ENCODE measurements at regions not wholly inside any gene's neighbourhood (a gene's known extent, or its start where the extent isn't known, plus 50 kb on each side); places are given as distances from the start of the nearest gene placed in this dataset.
"Not testable (repeated sequence)": the region's sequence is repeated elsewhere in the genome, so short reads cannot be mapped to it uniquely, and the experiment has no call there.

DNA sequence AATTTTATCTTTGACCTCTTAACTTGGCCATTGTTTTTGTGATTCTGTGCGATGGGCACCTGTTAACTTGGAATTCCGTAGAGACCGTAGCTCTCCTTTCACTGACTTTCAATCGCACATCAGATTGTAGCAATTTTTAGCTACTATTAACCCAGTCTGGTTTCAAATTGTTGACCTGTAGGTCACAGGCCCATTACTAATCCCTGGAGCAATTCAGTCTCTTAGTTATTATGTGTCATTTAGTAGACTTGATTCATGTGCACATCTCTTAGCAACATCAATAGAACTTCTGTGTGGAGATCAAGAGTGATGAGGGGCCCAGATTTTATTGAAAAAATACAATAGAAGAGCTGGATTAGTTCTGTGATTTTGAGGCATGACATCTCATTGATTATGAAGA, 549.6 kb upstream of the SLC10A2 start:
- Histone ChIP-seq H3K36me3 (ENCODE audit: control insufficient read depth, insufficient read depth, low read length) (no peaks in the 10 kb centered on the region), H3K4me3 (ENCODE audit: low read depth, low read length) (no peak overlapping the region), H3K27me3 (ENCODE audit: control insufficient read depth, insufficient read depth, low read length) (no peaks in the 10 kb centered on the region)
- FAIRE-seq: no peak
- no peak for DNase-seq (ENCODE audit: low read depth)
- TF ChIP-seq, protein P1, sequence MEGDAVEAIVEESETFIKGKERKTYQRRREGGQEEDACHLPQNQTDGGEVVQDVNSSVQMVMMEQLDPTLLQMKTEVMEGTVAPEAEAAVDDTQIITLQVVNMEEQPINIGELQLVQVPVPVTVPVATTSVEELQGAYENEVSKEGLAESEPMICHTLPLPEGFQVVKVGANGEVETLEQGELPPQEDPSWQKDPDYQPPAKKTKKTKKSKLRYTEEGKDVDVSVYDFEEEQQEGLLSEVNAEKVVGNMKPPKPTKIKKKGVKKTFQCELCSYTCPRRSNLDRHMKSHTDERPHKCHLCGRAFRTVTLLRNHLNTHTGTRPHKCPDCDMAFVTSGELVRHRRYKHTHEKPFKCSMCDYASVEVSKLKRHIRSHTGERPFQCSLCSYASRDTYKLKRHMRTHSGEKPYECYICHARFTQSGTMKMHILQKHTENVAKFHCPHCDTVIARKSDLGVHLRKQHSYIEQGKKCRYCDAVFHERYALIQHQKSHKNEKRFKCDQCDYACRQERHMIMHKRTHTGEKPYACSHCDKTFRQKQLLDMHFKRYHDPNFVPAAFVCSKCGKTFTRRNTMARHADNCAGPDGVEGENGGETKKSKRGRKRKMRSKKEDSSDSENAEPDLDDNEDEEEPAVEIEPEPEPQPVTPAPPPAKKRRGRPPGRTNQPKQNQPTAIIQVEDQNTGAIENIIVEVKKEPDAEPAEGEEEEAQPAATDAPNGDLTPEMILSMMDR (IDR thresholded peaks at IDR 0.05; ENCODE audit: insufficient read depth, low read length, severe bottlenecking): no peak

DNA sequence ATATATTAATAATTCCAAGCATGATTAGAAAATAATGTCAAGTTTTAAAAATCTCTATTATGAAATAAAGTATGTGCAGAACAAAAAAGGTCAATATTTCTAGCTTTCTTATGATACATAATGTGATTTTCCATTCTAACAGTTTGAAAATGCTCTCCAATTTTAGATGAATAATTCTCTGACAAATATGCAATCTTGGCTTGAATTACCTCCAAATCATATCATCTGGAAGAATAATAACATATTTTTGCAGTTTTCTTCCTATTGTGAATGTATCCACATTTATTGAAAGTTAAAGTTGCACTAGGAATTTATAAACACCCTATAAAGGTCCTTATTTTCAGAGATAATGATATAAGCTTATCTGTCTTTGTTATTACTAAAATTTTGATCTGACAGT, 548.5 kb upstream of the SLC10A2 start:
- Histone ChIP-seq H3K27me3 (ENCODE audit: control insufficient read depth, insufficient read depth, low read length) (no peaks in the 10 kb centered on the region), H3K4me3 (ENCODE audit: low read depth, low read length) (no peak overlapping the region), H3K36me3 (ENCODE audit: control insufficient read depth, insufficient read depth, low read length) (no peaks in the 10 kb centered on the region)
- TF ChIP-seq, protein P1 (IDR thresholded peaks at IDR 0.05; ENCODE audit: insufficient read depth, low read length, severe bottlenecking): no peak
- DNase-seq (ENCODE audit: low read depth) (no peak), FAIRE-seq (no peak)

DNA sequence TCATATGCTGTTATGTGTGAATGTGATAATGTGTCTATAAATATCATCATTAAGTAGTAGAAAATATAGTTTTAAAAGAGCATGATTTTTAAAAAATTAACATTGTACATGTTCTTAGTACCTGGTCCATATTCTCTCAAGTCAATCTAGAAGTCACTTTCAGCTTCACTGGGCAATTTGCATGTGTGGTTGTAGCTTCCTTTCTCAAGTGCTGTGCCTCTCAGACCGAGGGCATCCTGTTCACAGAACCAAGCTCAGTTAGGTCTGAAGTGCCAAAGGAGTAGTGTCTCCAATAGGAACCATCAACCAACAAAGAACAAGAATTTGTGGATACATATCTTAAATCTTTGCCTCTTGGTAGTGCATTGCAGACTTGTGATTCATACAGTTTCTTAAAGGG, 541.8 kb upstream of the SLC10A2 start:
- no peak for FAIRE-seq
- Histone ChIP-seq H3K4me3 (ENCODE audit: low read depth, low read length) (no peak overlapping the region), H3K36me3 (ENCODE audit: control insufficient read depth, insufficient read depth, low read length) (no peaks in the 10 kb centered on the region), H3K27me3 (ENCODE audit: control insufficient read depth, insufficient read depth, low read length) (no peaks in the 10 kb centered on the region)
- TF ChIP-seq, protein P1 (IDR thresholded peaks at IDR 0.05; ENCODE audit: insufficient read depth, low read length, severe bottlenecking): no peak
- DNase-seq (ENCODE audit: low read depth): no peak

DNA sequence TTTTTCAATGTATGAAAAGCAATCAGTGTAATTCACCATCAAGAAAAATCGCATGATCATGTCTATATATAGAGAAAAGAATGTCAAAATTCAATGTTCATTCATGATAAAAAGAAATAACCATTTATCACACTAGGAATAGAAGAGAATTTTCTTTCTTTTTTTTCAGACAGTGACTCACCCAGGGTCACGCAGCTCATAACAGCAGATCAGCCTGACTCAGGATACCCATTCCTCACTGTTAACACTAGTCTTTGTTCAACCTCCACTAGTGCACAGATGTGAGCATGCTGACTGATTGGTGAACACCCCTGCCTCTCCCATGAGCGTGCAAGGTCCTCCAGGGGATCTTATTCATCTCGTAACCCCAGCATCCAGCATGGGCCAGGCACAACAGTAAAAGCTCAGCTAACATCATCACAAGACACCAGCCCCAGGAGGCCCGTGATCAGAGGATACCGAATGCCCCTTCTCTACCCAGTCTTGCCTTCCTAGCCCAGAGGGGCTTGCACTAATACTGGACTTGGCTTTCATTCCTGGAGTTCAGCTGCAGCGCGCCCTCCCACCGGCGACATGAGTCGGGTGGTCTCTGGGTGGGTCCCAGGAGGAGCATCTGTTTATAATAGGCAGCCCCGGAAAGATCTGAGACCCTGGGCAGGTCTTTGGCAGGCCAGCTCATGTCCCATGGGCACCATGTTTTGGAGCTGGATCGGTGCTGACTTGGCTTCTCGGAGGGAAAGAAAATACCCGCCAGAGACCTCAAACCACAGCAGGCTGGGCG, 539.5 kb upstream of the SLC10A2 start:
- FAIRE-seq (no peak), DNase-seq (ENCODE audit: low read depth) (no peak)
- Histone ChIP-seq H3K4me3 (ENCODE audit: low read depth, low read length) (no peak overlapping the region), H3K27me3 (ENCODE audit: control insufficient read depth, insufficient read depth, low read length) (no peaks in the 10 kb centered on the region), H3K36me3 (ENCODE audit: control insufficient read depth, insufficient read depth, low read length) (no peaks in the 10 kb centered on the region)
- TF ChIP-seq, protein P1 (IDR thresholded peaks at IDR 0.05; ENCODE audit: insufficient read depth, low read length, severe bottlenecking): no peak

DNA sequence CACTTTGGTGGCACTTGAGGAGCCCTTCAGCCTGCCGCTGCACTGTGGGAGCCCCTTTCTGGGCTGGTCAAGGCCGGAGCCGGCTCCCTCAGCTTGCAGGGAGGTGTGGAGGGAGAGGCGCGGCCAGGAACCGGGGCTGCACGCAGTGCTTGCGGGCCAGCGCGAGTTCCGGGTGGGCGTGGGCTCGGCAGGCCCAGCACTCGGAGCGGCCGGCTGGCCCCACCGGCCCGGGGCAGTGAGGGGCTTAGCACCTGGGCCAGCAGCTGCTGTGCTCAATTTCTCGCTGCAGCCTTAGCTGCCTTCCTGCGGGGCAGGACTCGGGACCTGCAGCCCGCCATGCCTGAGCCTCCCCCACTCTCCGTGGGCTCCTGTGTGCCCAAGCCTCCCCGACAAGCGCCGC, 533.7 kb upstream of the SLC10A2 start:
- H3K4me3 ChIP-seq (ENCODE audit: low read depth, low read length); FAIRE-seq; H3K27me3 ChIP-seq (ENCODE audit: control insufficient read depth, insufficient read depth, low read length); DNase-seq (ENCODE audit: low read depth); H3K36me3 ChIP-seq (ENCODE audit: control insufficient read depth, insufficient read depth, low read length): not testable (repeated sequence)

DNA sequence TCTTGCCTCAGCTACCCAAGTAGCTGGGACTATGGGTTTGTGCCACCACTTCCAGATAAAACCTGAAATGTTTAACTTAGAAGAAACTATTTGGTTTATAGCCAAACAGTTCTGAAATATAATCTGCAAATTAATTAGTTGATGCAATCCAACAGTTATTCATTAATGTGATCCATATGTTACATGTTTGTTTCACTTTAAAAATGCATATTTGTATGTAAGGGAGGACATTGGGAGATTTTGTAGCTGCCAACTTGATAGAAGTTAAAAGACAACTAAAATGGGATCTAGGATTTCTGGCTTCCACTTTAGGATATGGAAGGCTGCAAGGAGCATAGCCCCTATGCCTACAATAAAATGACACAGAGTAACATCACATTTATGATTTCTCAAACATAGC, 532.5 kb upstream of the SLC10A2 start:
- Histone ChIP-seq H3K36me3 (ENCODE audit: control insufficient read depth, insufficient read depth, low read length) (no peaks in the 10 kb centered on the region), H3K27me3 (ENCODE audit: control insufficient read depth, insufficient read depth, low read length) (no peaks in the 10 kb centered on the region), H3K4me3 (ENCODE audit: low read depth, low read length) (no peak overlapping the region)
- DNase-seq (ENCODE audit: low read depth) (no peak), FAIRE-seq (no peak)
- TF ChIP-seq, protein P1 (IDR thresholded peaks at IDR 0.05; ENCODE audit: insufficient read depth, low read length, severe bottlenecking): no peak
